Cardiac fibroblast (primary cell): ENCODE measurements at regions not wholly inside any gene's neighbourhood (a gene's known extent, or its start where the extent isn't known, plus 50 kb on each side); places are given as distances from the start of the nearest gene placed in this dataset.
A peak's percentile ranks its signal among the peaks of the same experiment; 100 is the strongest.
"Not testable (repeated sequence)": the region's sequence is repeated elsewhere in the genome, so short reads cannot be mapped to it uniquely, and the experiment has no call there.

Experiments
- DNase-seq, 2 donors: peaks; one replicate each; pipeline versions ENCODE4 v3.0.0 to v3.0.0-alpha.2; 2010; ENCODE audit warnings: low read depth in 2 of 2
- H3K4me3 ChIP-seq, 2 donors: replicated peaks in 1 of 2; 1 replicate in 1 of 2; 2 replicates in 1 of 2; pipeline ENCODE4 v1.5.1; 2011; ENCODE audit warnings: low read depth in 2 of 2, low read length in 2 of 2, mild to moderate bottlenecking in 2 of 2, moderate library complexity in 1 of 2
- CTCF ChIP-seq: IDR thresholded peaks from one replicate; pipeline ENCODE4 v1.5.1; 2011; ENCODE audit warnings: low read depth, mild to moderate bottlenecking, low read length, inconsistent platforms

- no peak for DNase-seq
- no peak overlapping the region for H3K4me3 ChIP-seq
- no peak for TF ChIP-seq CTCF
These were observed 546.5 kb upstream of the ATXN7L3B start for GRCh38 chr12:73991138-73991537.

GRCh38 chr12:73998894-73999293 lies 538.7 kb upstream of the ATXN7L3B start:
- no peak for TF ChIP-seq CTCF
- no peak for DNase-seq
- H3K4me3 ChIP-seq, result no peak overlapping the region

- no peak for TF ChIP-seq CTCF
- no peak for DNase-seq
- no peak overlapping the region for H3K4me3 ChIP-seq
These were observed 522.5 kb upstream of the ATXN7L3B start for GRCh38 chr12:74015118-74015517.

GRCh38 chr12:74016324-74016723 lies 521.3 kb upstream of the ATXN7L3B start:
- H3K4me3 ChIP-seq, DNase-seq: not testable (repeated sequence)

GRCh38 chr12:74018849-74019248 lies 518.8 kb upstream of the ATXN7L3B start:
- H3K4me3 ChIP-seq, result no peak overlapping the region
- TF ChIP-seq CTCF, result no peak
- no peak for DNase-seq

- peak; percentile 27 to 60 for DNase-seq
- peak; percentile 67 for TF ChIP-seq CTCF
- no peak overlapping the region for H3K4me3 ChIP-seq
These were observed 515.7 kb upstream of the ATXN7L3B start for GRCh38 chr12:74021937-74022336.

GRCh38 chr12:74031045-74031444 lies 506.6 kb upstream of the ATXN7L3B start:
- no peak for DNase-seq
- TF ChIP-seq CTCF, result no peak
- H3K4me3 ChIP-seq, result no peak overlapping the region

- no peak for DNase-seq
- TF ChIP-seq CTCF, result no peak
- H3K4me3 ChIP-seq, result no peak overlapping the region
These were observed 504.1 kb upstream of the ATXN7L3B start for GRCh38 chr12:74033531-74033930.

GRCh38 chr12:74039138-74039537 lies 498.5 kb upstream of the ATXN7L3B start:
- not testable (repeated sequence) for H3K4me3 ChIP-seq, DNase-seq
